ENCODE measurements at regions not wholly inside any gene's neighbourhood (a gene's known extent, or its start where the extent isn't known, plus 50 kb on each side); places are given as distances from the start of the nearest gene placed in this dataset.

- no peak for DNase-seq (ENCODE audit: low read depth, low spot score)
- in situ Hi-C loops (cut with HindIII; ENCODE audit: low pct_unique_long_range_greater_than_20kb, low sequenced_read_pairs) = no loop called here
These were observed 122.8 kb upstream of the NUDT4 start for GRCh38 chr12:93254911-93255310.

- no peak for DNase-seq (ENCODE audit: low read depth, low spot score)
- in situ Hi-C loops (cut with HindIII; ENCODE audit: low pct_unique_long_range_greater_than_20kb, low sequenced_read_pairs) = no loop called here
These were observed 121.3 kb upstream of the NUDT4 start for GRCh38 chr12:93256256-93256969.

- in situ Hi-C loops (cut with HindIII; ENCODE audit: low pct_unique_long_range_greater_than_20kb, low sequenced_read_pairs) = no loop called here
- peak; percentile 23 for DNase-seq (ENCODE audit: low read depth, low spot score)
These were observed 116.1 kb upstream of the NUDT4 start for GRCh38 chr12:93261505-93262094.

- no peak for DNase-seq (ENCODE audit: low read depth, low spot score)
These were observed 104.7 kb upstream of the NUDT4 start for GRCh38 chr12:93272997-93273396.

GRCh38 chr12:93273834-93274564 is 103.7 kb upstream of the NUDT4 start:
- in situ Hi-C loops (cut with HindIII; ENCODE audit: low pct_unique_long_range_greater_than_20kb, low sequenced_read_pairs) = no loop called here
- DNase-seq (ENCODE audit: low read depth, low spot score) = no peak

More at GRCh38 chr12:93272997-93273396, 104.7 kb upstream of the NUDT4 start:
- in situ Hi-C loops (cut with HindIII; ENCODE audit: low pct_unique_long_range_greater_than_20kb, low sequenced_read_pairs) = no loop called here

GRCh38 chr12:93274937-93275336 is 102.8 kb upstream of the NUDT4 start:
- in situ Hi-C loops (cut with HindIII; ENCODE audit: low pct_unique_long_range_greater_than_20kb, low sequenced_read_pairs) = no loop called here
- no peak for DNase-seq (ENCODE audit: low read depth, low spot score)

- in situ Hi-C loops (cut with HindIII; ENCODE audit: low pct_unique_long_range_greater_than_20kb, low sequenced_read_pairs) = no loop called here
- DNase-seq (ENCODE audit: low read depth, low spot score) = no peak
These were observed 102.1 kb upstream of the NUDT4 start for GRCh38 chr12:93275589-93275988.

GRCh38 chr12:93279565-93280412 is 97.9 kb upstream of the NUDT4 start:
- in situ Hi-C loops (cut with HindIII; ENCODE audit: low pct_unique_long_range_greater_than_20kb, low sequenced_read_pairs) = no loop called here
- DNase-seq (ENCODE audit: low read depth, low spot score) = no peak

- DNase-seq (ENCODE audit: low read depth, low spot score) = no peak
- in situ Hi-C loops (cut with HindIII; ENCODE audit: low pct_unique_long_range_greater_than_20kb, low sequenced_read_pairs) = no loop called here
These were observed 90.6 kb upstream of the NUDT4 start for GRCh38 chr12:93287149-93287548.

- DNase-seq (ENCODE audit: low read depth, low spot score) = no peak
- in situ Hi-C loops (cut with HindIII; ENCODE audit: low pct_unique_long_range_greater_than_20kb, low sequenced_read_pairs) = no loop called here
These were observed 89.1 kb upstream of the NUDT4 start for GRCh38 chr12:93288626-93289025.

- DNase-seq (ENCODE audit: low read depth, low spot score) = no peak
- in situ Hi-C loops (cut with HindIII; ENCODE audit: low pct_unique_long_range_greater_than_20kb, low sequenced_read_pairs) = loop anchor here (10.0 kb wide), 1 partner anchor 74 kb away; no protein-coding TSS in a partner anchor
These were observed 87.3 kb upstream of the NUDT4 start for GRCh38 chr12:93290391-93290790.

- DNase-seq (ENCODE audit: low read depth, low spot score) = no peak
- in situ Hi-C loops (cut with HindIII; ENCODE audit: low pct_unique_long_range_greater_than_20kb, low sequenced_read_pairs) = loop anchor here (10.0 kb wide), 1 partner anchor 73 kb away; no protein-coding TSS in a partner anchor
These were observed 85.5 kb upstream of the NUDT4 start for GRCh38 chr12:93292213-93292612.

- peak; percentile 19 for DNase-seq (ENCODE audit: low read depth, low spot score)
- in situ Hi-C loops (cut with HindIII; ENCODE audit: low pct_unique_long_range_greater_than_20kb, low sequenced_read_pairs) = loop anchor here (10.0 kb wide), 1 partner anchor 72 kb away; no protein-coding TSS in a partner anchor
These were observed 84.8 kb upstream of the NUDT4 start for GRCh38 chr12:93292731-93293566.

- in situ Hi-C loops (cut with HindIII; ENCODE audit: low pct_unique_long_range_greater_than_20kb, low sequenced_read_pairs) = loop anchor here (10.0 kb wide), 1 partner anchor 68 kb away; no protein-coding TSS in a partner anchor
- no peak for DNase-seq (ENCODE audit: low read depth, low spot score)
These were observed 80.7 kb upstream of the NUDT4 start for GRCh38 chr12:93297032-93297431.

GRCh38 chr12:93297536-93297935 is 80.2 kb upstream of the NUDT4 start:
- DNase-seq (ENCODE audit: low read depth, low spot score) = no peak
- in situ Hi-C loops (cut with HindIII; ENCODE audit: low pct_unique_long_range_greater_than_20kb, low sequenced_read_pairs) = loop anchor here (10.0 kb wide), 1 partner anchor 67 kb away; no protein-coding TSS in a partner anchor

- DNase-seq (ENCODE audit: low read depth, low spot score) = no peak
- in situ Hi-C loops (cut with HindIII; ENCODE audit: low pct_unique_long_range_greater_than_20kb, low sequenced_read_pairs) = loop anchor here (10.0 kb wide), 1 partner anchor 65 kb away; no protein-coding TSS in a partner anchor
These were observed 78.4 kb upstream of the NUDT4 start for GRCh38 chr12:93299262-93299846.

Measured in SK-MEL-5 (cell line).